B cell (primary cell): ENCODE measurements at regions not wholly inside any gene's neighbourhood (a gene's known extent, or its start where the extent isn't known, plus 50 kb on each side); places are given as distances from the start of the nearest gene placed in this dataset.

Experiments
- ATAC-seq: fragments of 200-7000 bp; cut with Tn5 transposase; one replicate; pipeline ENCODE4 v1.10.0; 2021; ENCODE audit warnings: low read depth, mild to moderate bottlenecking, moderate number of reproducible peaks, moderate library complexity
- CTCF ChIA-PET: fragments of 350-600 bp; sonication (Branson Sonifier 250); formaldehyde crosslinking; loops from one replicate; lab custom pipeline; 2021; ENCODE audit warnings: antibody characterized with exemption, inconsistent platforms; lab: Charles Lee
- POLR2A ChIA-PET: fragments of 350-600 bp; sonication (Branson Sonifier 250); formaldehyde crosslinking; loops from one replicate; lab custom pipeline; 2021; ENCODE audit warnings: antibody characterized with exemption; lab: Charles Lee
- DNase-seq: peaks from one replicate; pipeline ENCODE4 v3.0.0; 2013
- H2AFZ ChIP-seq: 2 replicates; pipeline ENCODE4 v1.6.1; 2012; ENCODE audit warnings: mild to moderate bottlenecking, low read depth, low read length; ENCODE audit not compliant: insufficient read depth, poor library complexity, severe bottlenecking
- H3K27ac ChIP-seq, 2 donors: 1 replicate in 1 of 2; 2 replicates in 1 of 2; pipeline ENCODE4 v1.5.1; 2012 to 2013; ENCODE audit warnings: low read length in 2 of 2, mild to moderate bottlenecking in 2 of 2, moderate library complexity in 1 of 2
- H3K27me3 ChIP-seq, 4 experiments: fragments of 200-600 bp in 1 of 4; sonication (generic) in 1 of 4; replicated peaks in 1 of 4; 1 replicate in 2 of 4; 2 replicates in 2 of 4; pipeline versions ENCODE4 v1.6.1 to v1.7.0; 2013 to 2016; ENCODE audit warnings: low read length in 3 of 4, mild to moderate bottlenecking in 2 of 4, mixed read lengths in 1 of 4, moderate library complexity in 1 of 4; ENCODE audit not compliant: insufficient read depth in 4 of 4, control insufficient read depth in 3 of 4; ENCODE audit errors: control extremely low read depth in 1 of 4
- H3K36me3 ChIP-seq, 2 experiments: replicated peaks in 1 of 2; 1 replicate in 1 of 2; 2 replicates in 1 of 2; pipeline versions ENCODE4 v1.6.1 to v1.7.1; 2013; ENCODE audit warnings: low read length in 1 of 2; ENCODE audit not compliant: insufficient read depth in 2 of 2, control insufficient read depth in 1 of 2; ENCODE audit errors: control extremely low read depth in 1 of 2, extremely low read depth in 1 of 2
- H3K4me1 ChIP-seq, 2 donors: fragments of 200-600 bp in 1 of 2; sonication (generic) in 1 of 2; 1 replicate in 1 of 2; 2 replicates in 1 of 2; pipeline versions ENCODE4 v1.5.1 to v1.6.1; 2013 to 2017; ENCODE audit warnings: low read length in 2 of 2; ENCODE audit not compliant: control insufficient read depth in 2 of 2, insufficient read depth in 2 of 2
- H3K4me2 ChIP-seq: replicated peaks from 2 replicates; pipeline ENCODE3; 2012; ENCODE audit warnings: mild to moderate bottlenecking, low read depth, low read length; ENCODE audit not compliant: poor library complexity, severe bottlenecking
- H3K4me3 ChIP-seq, 5 experiments: fragments of 200-600 bp in 1 of 5; sonication (generic) in 1 of 5; 1 replicate in 3 of 5; 2 replicates in 2 of 5; pipeline versions ENCODE4 v1.5.1 to v1.7.0; 2011 to 2016; ENCODE audit warnings: low read length in 4 of 5, mild to moderate bottlenecking in 4 of 5, low read depth in 2 of 5, control low read depth in 1 of 5, moderate library complexity in 1 of 5; ENCODE audit not compliant: insufficient read depth in 1 of 5; ENCODE audit errors: control extremely low read depth in 1 of 5, extremely low read depth in 1 of 5
- H3K79me2 ChIP-seq: fragments of 200-600 bp; sonication (generic); one replicate; pipeline ENCODE4 v1.6.0; 2016; ENCODE audit warnings: low read length; ENCODE audit not compliant: control insufficient read depth, insufficient read depth
- H3K9ac ChIP-seq: fragments of 200-600 bp; sonication (generic); 2 replicates; pipeline ENCODE4 v1.6.1; 2017; ENCODE audit warnings: mild to moderate bottlenecking, low read length, moderate library complexity
- H3K9me3 ChIP-seq, 3 donors: one replicate each; pipeline versions ENCODE4 v1.6.1 to v1.7.1; 2013; ENCODE audit warnings: low read length in 2 of 3; ENCODE audit not compliant: control insufficient read depth in 2 of 3, insufficient read depth in 1 of 3; ENCODE audit errors: control extremely low read depth in 1 of 3
- H4K20me1 ChIP-seq: 2 replicates; pipeline ENCODE4 v1.6.0; 2012; ENCODE audit warnings: mild to moderate bottlenecking, low read length; ENCODE audit not compliant: insufficient read depth, control insufficient read depth, poor library complexity, severe bottlenecking
- H3K27ac Mint-ChIP-seq: one replicate; pipeline ENCODE4 v1.8.0; 2021; ENCODE audit warnings: mixed read lengths
- H3K27me3 Mint-ChIP-seq: one replicate; pipeline ENCODE4 v1.8.0; 2021; ENCODE audit warnings: mixed read lengths
- H3K4me1 Mint-ChIP-seq: one replicate; pipeline ENCODE4 v1.8.0; 2021; ENCODE audit warnings: mixed read lengths
- H3K4me3 Mint-ChIP-seq: one replicate; pipeline ENCODE4 v1.8.0; 2021; ENCODE audit warnings: mixed read lengths
- H3K9me3 Mint-ChIP-seq: one replicate; pipeline ENCODE4 v1.8.0; 2022; ENCODE audit warnings: mixed read lengths; ENCODE audit not compliant: insufficient read depth
- EZH2 ChIP-seq: IDR thresholded peaks from 2 replicates; pipeline ENCODE4 v1.6.1; 2012; ENCODE audit warnings: borderline replicate concordance, low read depth, mild to moderate bottlenecking, moderate library complexity, low read length; ENCODE audit not compliant: insufficient read depth, poor library complexity, severe bottlenecking
- WGBS: methylation state at CpG from one replicate; pipeline ENCODE4 v1.1.5; 2013; ENCODE audit warnings: missing lambda C conversion rate; ENCODE audit not compliant: insufficient coverage; 5-methylcytosine and 5-hydroxymethylcytosine counted together
- intact Hi-C: fragments of 100-400 bp; cut with micrococcal nuclease; formaldehyde crosslinking; loops from one replicate; pipeline ENCODE4 v1.10.0; 2022
- TF ChIP-seq, protein P1 (sequence below): fragments of 200-600 bp; IDR thresholded peaks from one replicate; pipeline ENCODE4 v1.8.0; 2022; ENCODE audit warnings: antibody characterized with exemption, mild to moderate bottlenecking

DNA sequence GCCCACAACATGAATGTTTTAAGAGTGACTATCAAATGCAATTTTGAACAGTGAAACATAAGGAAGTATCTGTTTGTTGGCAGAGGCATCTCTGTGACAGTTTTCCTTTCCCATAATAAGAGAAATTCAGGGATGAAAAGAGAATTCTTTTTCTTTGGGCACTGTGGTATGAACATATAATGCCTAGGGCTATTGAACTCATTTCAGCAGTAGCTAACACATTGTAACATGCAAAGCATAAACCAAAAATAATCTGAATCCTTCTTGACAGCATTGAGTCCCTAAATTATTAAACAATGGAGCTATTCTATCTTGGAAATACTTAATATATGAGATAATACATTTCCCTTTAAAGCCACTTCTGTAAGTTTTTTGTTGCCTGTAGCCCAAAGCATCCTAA is 633.0 kb upstream of the B3GALT2 start:
- no peaks in the 10 kb centered on the region for H3K36me3 ChIP-seq
- H3K4me1 ChIP-seq = no peaks in the 10 kb centered on the region
- Mint-ChIP-seq H3K9me3 (no peaks in the 10 kb centered on the region), H3K27ac (no peak overlapping the region), H3K4me3 (no peak overlapping the region), H3K4me1 (peaks cover 2% of the 10 kb centered on the region), H3K27me3 (peaks cover 4% of the 10 kb centered on the region)
- H3K4me2 ChIP-seq = no peak overlapping the region
- peaks cover 0 to 2% (median 0%) of the 10 kb centered on the region in 4 experiments for H3K27me3 ChIP-seq
- POLR2A ChIA-PET = no interaction called here
- H3K9ac ChIP-seq = no peak overlapping the region
- H2AFZ ChIP-seq = no peak overlapping the region
- no peaks in the 10 kb centered on the region for H3K79me2 ChIP-seq
- DNase-seq = no peak
- no peak for TF ChIP-seq EZH2
- TF ChIP-seq, protein P1, sequence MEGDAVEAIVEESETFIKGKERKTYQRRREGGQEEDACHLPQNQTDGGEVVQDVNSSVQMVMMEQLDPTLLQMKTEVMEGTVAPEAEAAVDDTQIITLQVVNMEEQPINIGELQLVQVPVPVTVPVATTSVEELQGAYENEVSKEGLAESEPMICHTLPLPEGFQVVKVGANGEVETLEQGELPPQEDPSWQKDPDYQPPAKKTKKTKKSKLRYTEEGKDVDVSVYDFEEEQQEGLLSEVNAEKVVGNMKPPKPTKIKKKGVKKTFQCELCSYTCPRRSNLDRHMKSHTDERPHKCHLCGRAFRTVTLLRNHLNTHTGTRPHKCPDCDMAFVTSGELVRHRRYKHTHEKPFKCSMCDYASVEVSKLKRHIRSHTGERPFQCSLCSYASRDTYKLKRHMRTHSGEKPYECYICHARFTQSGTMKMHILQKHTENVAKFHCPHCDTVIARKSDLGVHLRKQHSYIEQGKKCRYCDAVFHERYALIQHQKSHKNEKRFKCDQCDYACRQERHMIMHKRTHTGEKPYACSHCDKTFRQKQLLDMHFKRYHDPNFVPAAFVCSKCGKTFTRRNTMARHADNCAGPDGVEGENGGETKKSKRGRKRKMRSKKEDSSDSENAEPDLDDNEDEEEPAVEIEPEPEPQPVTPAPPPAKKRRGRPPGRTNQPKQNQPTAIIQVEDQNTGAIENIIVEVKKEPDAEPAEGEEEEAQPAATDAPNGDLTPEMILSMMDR = no peak
- no peaks in the 10 kb centered on the region for H4K20me1 ChIP-seq
- H3K27ac ChIP-seq = no peak overlapping the region
- ATAC-seq = no peak
- intact Hi-C loops = no loop called here
- H3K9me3 ChIP-seq = peaks cover 0 to 2% (median 0%) of the 10 kb centered on the region in 3 donors
- CTCF ChIA-PET = no interaction called here
- H3K4me3 ChIP-seq = no peak overlapping the region

DNA sequence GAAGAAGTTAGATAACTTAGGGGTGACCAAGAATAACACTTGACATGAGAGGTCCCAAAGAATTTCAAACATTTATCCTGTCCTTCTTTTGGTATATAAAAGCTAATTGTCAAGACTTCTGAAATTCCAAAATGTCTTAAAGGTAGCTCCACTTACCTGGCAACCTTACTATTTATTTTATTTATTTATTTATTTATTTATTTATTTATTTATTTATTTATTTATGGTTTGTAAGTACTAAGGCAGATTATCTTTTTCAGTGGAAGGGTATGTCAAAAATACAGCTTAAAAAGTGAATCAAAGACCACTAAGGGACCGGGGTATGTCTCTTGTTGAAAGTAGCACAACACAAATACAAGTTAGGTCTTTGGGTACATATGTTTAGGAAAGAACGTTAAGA is 620.8 kb upstream of the B3GALT2 start:
- TF ChIP-seq, protein P1 = no peak
- POLR2A ChIA-PET = no interaction called here

More for the DNA sequence above, 620.8 kb upstream of the B3GALT2 start:
- Histone ChIP-seq H3K4me1 (no peaks in the 10 kb centered on the region), H3K36me3 (no peaks in the 10 kb centered on the region), H3K9ac (no peak overlapping the region), H3K4me3 (no peak overlapping the region), H3K27me3 (no peaks in the 10 kb centered on the region), H3K9me3 (no peaks in the 10 kb centered on the region), H3K4me2 (no peak overlapping the region), H2AFZ (no peak overlapping the region), H4K20me1 (no peaks in the 10 kb centered on the region), H3K79me2 (no peaks in the 10 kb centered on the region), H3K27ac (no peak overlapping the region)
- DNase-seq (no peak), ATAC-seq (no peak)
- Mint-ChIP-seq H3K4me3 (no peak overlapping the region), H3K27ac (no peak overlapping the region), H3K4me1 (no peaks in the 10 kb centered on the region), H3K27me3 (peaks cover under 1% of the 10 kb centered on the region), H3K9me3 (no peaks in the 10 kb centered on the region)
- WGBS = no CpG with 5 or more reads among the region's 2 CpGs
- CTCF ChIA-PET = no interaction called here
- intact Hi-C loops = no loop called here
